OCI-M2 (cell line): ENCODE measurements at regions not wholly inside any gene's neighbourhood (a gene's known extent, or its start where the extent isn't known, plus 50 kb on each side); places are given as distances from the start of the nearest gene placed in this dataset.

Source experiments
- DNase-seq: peaks from one replicate; lab custom pipeline; 2025; ENCODE audit not compliant: unreplicated experiment; lab: John Stamatoyannopoulos, UW

- DNase-seq = no peak
These were observed 71.0 kb downstream of the MYEOV start for GRCh38 chr11:69364921-69365320.

DNA sequence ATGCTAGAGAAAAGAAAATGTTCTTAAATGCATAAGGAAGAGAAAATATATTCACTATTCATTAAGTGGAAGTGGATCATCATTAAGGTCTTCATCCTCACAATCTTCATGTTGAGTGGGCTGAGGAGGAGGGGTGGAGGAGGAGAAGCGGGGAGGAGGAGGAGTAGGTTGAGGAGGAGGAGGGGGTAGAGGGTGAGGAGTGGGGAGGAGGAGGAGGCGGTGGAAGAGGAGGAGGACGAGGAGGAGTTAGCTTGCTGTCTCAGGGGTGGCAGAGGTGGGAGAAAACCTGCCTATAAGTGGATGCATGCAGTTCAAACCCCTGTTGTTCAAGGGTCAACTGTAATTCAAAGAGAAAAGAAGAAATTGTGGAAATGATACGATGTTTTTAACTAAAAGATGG lies 71.6 kb downstream of the MYEOV start:
- no peak for DNase-seq

DNA sequence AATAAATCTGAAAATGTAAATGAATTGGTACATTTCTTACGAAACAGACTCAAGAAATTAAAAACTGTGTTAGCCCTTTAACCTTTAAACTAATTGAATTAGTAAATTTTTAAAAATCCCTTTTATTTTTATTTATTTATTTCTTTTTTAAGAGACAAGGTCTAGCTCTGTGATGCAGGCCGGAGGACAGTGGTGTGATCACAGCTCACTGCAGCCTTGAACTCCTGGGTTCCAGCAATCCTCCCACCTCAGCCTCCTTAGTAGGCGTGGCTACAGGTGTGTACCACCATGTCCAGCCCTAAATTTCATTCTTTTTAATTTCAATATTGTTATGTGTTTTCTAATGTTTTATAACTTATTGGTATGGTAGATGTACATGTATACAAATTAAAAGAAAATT lies 72.6 kb downstream of the MYEOV start:
- no peak for DNase-seq

- DNase-seq = no peak
These were observed 73.4 kb downstream of the MYEOV start for GRCh38 chr11:69367211-69367964.

DNA sequence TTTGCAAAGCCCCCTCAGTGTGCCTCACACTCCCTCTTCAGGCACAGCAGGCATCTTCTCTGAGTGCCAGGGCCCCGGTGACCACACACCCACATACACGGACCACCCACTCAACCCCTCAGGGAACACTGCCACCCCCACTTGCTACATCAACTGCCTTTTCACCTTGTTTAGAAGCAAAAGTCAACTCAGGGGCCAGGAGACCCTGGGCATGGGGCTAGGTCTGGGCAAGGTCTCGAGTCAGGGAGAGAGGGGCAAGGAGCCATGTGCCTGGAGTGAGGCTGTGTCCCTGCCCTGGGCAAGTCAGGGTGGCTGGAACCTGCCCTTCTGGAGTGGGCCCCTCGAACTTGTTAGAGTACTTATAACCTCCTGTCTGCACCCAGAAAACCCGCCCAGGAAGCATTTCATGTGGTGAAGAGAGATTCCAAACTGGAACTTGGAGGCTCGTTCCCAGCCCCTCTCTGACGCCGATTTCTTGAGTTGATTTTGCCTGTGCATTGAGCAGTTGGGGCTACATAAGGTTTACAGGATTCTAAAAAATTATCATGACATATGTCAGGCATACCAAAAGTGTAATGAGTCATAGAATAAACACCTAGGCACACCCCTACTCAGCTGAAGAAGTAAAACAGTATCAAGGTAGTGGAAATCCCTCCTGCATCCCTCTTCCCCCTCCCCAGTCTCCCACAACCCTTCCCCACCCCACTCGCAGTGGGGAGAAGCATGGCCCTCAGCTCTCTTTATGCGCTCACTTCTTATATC lies 74.3 kb downstream of the MYEOV start:
- no peak for DNase-seq

DNA sequence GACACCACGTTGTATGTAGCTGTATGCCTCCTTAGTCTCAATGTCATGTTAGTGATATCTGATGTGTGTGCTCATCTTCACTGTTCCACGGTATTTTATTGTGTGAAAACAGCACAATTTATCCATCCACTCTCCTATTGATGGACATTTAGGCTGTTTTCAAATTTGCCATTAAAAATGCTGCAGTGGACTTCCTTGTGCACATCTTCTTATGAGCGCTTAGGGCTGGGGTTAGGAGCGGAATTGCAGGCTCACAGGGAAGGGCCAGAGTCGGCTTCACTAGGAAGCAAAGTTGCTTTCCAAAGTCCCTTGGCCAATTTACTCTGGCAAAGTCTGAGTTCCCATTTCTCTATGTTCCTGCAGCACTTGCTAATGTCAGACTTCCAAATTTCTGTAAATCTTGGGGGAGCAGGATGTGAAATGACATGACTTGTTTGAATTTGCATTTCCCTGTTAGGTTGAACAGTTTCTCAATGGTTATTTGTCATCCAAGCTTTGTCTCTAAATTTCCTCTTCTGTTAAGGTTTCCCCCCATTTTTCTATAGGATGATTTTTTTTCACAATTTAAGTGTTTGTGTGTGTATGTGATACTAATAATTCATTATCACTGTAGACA lies 75.4 kb downstream of the MYEOV start:
- no peak for DNase-seq

- no peak for DNase-seq
These were observed 76.0 kb downstream of the MYEOV start for GRCh38 chr11:69369945-69370344.

DNA sequence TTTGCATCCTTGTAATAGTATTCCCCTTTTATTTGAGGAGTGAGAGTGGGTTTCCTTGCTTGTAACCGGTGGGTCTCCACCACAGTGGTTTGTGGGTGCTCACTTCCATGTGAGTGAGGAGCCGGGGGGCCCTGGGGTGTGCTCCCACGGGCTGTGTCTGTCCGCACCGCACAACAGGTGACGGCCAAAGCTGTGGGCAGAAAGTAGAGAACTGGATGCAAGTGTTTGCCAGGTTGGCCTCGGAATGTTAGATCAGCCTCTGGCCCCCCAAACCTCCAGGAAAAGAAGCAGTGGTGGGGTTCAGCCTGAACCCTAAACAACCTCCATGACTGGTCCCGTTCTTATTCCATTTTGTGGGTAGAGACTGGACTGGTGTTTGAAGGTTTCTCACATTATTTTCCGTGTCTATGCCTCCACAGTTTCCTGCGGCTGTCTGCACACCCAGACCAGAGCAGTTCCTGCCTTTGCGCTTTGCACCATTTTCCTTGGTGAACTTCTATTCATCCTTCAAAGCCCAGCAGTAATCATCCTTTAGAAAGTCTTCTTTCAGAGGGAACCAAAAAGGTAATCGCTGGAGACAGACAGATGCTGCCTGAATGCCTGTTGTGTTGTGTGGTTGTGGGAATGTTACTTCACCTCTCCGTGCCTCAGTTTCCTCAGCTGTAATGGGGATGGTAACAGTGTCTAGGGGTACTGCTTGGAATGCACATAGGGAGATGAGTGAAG lies 77.2 kb downstream of the MYEOV start:
- DNase-seq = no peak

DNA sequence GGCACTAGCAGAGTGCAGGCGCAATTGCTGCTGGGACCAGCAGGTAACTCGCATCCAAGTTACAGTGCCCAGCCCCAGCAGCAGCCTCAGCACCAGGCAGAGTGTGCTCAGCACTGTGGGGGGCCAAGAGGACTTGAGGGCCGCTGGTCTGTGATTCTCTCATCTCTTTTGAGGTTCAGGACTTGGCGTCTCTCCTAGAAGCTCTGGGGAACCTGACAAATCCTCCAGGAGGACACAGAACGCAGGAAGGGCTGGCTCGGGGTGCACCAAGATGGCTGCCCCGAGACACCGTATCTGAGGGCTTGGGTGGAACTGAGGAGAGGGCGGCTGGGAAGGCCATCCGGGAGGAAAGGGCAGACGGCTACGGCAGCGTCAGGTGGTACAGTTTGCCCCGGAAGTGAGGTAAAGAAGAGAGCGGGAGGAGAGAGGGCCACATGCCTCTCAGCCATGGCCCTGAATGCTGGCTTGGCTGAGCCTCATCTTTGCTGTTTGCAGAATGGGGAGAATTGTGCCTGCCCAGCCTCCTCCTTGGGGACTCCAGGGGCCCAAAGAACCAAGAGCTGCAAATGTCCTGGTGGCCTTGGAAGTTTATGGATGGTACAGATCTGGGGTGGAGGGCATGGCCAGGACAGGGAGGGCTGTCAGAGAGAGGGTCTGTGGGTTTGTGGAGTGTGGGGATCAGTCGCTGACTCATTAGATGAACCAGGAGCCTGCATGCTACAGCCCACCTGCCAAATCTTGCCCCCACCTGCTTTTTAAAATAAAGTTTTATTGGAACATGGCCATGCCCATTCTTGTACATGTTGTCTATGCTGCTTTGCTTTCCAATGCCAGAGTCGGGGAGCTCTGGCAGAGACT lies 78.0 kb downstream of the MYEOV start:
- no peak for DNase-seq

- DNase-seq = no peak
These were observed 78.8 kb downstream of the MYEOV start for GRCh38 chr11:69372589-69373250.

GRCh38 chr11:69373251-69373635 lies 79.3 kb downstream of the MYEOV start:
- no peak for DNase-seq

GRCh38 chr11:69374110-69374945 lies 80.4 kb downstream of the MYEOV start:
- DNase-seq = no peak

- DNase-seq = no peak
These were observed 81.0 kb downstream of the MYEOV start for GRCh38 chr11:69374946-69375310.

DNA sequence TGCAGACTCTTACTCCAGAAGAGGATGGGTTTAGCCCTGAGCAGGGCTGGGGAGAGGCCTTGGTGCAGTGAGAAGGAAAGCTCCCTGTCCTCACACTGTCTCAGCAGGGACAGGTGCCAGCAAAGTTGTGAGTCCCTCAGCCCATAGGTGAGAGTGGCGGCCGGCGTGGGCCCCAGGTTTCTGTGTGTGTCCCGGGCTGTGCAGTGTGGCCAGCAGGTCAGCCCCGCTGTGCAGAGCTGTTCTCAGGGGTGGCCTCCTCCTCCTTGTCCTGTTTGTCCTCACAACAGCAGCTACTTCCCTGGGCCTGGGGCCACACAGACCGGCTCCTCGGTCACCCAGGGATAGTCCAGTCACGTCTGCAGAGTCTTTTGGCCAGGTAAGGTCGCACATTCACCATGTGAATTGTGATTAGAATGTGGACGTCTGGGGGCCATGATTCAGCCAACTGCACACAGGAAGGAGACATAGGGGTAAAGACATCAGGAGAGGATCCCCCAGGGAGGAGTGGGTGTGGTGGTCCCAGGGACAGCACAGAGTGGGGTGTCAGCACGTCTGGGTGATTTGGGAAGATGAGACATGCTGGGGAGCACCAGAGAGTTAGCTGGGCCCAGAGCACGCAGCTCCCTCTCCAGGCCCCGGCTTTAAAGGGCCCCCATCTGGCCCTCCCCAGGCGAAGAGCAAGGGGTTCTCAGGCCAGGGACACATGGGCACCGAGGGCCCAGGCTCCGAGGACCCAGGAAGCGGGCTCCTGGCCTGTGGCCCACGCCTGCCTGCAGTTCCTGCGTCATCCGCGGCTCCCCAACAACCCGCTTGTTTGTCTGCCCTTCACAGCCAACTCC lies 81.6 kb downstream of the MYEOV start:
- DNase-seq = no peak

GRCh38 chr11:69376155-69377028 lies 82.4 kb downstream of the MYEOV start:
- DNase-seq = no peak

DNA sequence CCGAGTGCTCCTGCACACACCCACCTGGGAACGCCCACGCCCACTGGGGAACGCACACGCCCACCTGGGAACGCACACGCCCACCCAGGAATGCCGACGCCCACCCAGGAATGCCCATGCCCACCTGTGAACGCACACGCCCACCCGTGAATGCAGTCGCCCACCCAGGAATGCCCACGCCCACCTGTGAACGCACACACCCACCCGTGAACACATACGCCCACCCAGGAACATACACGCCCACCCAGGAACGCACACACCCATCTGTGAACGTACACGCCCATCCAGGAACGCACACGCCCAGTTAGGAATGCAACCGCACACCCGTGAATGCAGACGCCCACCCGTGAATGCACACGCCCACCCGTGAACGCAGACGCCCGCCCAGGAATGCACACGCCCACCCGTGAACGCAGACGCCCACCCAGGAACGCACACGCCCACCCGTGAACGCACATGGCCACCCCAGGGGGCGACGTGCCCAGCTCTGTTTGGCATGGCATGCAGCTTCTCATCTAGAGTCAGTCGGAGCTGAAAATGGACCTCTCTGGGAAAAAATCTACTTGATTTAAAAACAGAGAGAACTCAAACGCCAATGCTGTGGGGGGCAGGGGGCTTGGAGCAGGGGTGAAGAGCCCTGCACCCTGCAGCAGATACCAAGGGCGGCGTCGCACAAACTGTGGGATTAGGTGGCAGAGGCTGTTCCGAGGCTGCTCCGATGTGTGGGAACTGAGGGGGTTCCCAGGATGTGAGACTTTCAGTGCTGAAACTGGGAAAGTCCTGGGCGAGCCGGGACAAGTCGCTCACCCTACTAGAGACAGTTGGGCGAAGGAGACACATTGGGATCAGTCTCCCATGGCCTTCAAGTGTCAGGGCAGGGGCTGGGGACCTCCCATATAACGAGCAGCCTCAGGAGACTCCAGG lies 83.3 kb downstream of the MYEOV start:
- no peak for DNase-seq
